NB4 (cell line): ENCODE measurements at regions not wholly inside any gene's neighbourhood (a gene's known extent, or its start where the extent isn't known, plus 50 kb on each side); places are given as distances from the start of the nearest gene placed in this dataset.
A peak's percentile ranks its signal among the peaks of the same experiment; 100 is the strongest.

Source experiments
- DNase-seq: peaks from one replicate; pipeline ENCODE4 v3.0.0; 2010; ENCODE audit warnings: low read depth
- H3K4me3 ChIP-seq: one replicate; pipeline ENCODE4 v1.5.1; 2011; ENCODE audit warnings: mild to moderate bottlenecking, low read depth, low read length, moderate library complexity
- MYC ChIP-seq: IDR thresholded peaks from 2 replicates; pipeline ENCODE4 v1.6.1; 2011; ENCODE audit warnings: low read depth, low read length
- POLR2A ChIP-seq: IDR thresholded peaks from 2 replicates; pipeline ENCODE4 v1.6.1; 2011; ENCODE audit warnings: mild to moderate bottlenecking; ENCODE audit not compliant: insufficient read length; ENCODE audit errors: extremely low read depth
- TF ChIP-seq, protein P1 (sequence below): IDR thresholded peaks from 2 replicates; pipeline ENCODE4 v1.6.1; 2011; ENCODE audit warnings: low read depth, low read length
- TF ChIP-seq, protein P2 (sequence below): IDR thresholded peaks from one replicate; pipeline ENCODE4 v1.5.1; 2012; ENCODE audit warnings: low read depth, low read length

DNA sequence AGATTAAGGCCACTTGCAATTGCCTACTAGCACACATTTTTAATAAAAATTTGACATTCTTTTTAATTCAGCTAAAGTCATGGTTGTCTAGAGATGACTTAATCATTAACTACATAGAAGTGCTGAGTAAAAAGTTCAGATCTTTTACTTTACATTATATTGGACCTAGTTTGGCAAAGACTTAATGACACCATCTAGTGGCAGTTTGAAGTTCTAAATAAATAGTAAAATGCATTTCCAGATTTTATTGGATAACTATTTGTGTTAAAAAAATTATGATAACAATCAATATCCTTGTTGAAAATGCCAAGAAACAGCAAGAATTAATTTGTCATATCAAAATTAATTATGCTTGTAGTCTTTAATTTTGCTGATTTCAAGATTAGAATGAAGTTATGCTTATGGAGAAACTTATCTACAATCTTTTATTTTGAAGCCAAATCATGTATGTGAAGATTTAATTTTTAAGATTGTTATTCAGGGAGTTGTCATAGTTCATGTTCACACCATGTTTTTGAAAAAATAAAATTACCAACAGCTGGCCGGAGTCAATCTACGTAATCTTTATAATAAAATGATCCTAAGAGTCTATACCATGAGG is 69.6 kb upstream of the PJA2 start:
- TF ChIP-seq, protein P1, sequence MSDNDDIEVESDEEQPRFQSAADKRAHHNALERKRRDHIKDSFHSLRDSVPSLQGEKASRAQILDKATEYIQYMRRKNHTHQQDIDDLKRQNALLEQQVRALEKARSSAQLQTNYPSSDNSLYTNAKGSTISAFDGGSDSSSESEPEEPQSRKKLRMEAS, result no peak
- TF ChIP-seq, protein P2, sequence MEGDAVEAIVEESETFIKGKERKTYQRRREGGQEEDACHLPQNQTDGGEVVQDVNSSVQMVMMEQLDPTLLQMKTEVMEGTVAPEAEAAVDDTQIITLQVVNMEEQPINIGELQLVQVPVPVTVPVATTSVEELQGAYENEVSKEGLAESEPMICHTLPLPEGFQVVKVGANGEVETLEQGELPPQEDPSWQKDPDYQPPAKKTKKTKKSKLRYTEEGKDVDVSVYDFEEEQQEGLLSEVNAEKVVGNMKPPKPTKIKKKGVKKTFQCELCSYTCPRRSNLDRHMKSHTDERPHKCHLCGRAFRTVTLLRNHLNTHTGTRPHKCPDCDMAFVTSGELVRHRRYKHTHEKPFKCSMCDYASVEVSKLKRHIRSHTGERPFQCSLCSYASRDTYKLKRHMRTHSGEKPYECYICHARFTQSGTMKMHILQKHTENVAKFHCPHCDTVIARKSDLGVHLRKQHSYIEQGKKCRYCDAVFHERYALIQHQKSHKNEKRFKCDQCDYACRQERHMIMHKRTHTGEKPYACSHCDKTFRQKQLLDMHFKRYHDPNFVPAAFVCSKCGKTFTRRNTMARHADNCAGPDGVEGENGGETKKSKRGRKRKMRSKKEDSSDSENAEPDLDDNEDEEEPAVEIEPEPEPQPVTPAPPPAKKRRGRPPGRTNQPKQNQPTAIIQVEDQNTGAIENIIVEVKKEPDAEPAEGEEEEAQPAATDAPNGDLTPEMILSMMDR, result no peak
- TF ChIP-seq POLR2A, result no peak
- no peak for TF ChIP-seq MYC
- DNase-seq, result peak; percentile 20
- no peak overlapping the region for H3K4me3 ChIP-seq

GRCh38 chr5:109478830-109479229 is 69.1 kb upstream of the PJA2 start:
- no peak for DNase-seq
- H3K4me3 ChIP-seq, result no peak overlapping the region
- TF ChIP-seq, protein P1, result no peak
- TF ChIP-seq, protein P2, result no peak
- TF ChIP-seq MYC (no peak), POLR2A (no peak)

- no peak overlapping the region for H3K4me3 ChIP-seq
- TF ChIP-seq, protein P2, result no peak
- TF ChIP-seq MYC (no peak), POLR2A (no peak)
- TF ChIP-seq, protein P1, result no peak
- no peak for DNase-seq
Measured at GRCh38 chr5:109476292-109476691, 66.5 kb upstream of the PJA2 start.

DNA sequence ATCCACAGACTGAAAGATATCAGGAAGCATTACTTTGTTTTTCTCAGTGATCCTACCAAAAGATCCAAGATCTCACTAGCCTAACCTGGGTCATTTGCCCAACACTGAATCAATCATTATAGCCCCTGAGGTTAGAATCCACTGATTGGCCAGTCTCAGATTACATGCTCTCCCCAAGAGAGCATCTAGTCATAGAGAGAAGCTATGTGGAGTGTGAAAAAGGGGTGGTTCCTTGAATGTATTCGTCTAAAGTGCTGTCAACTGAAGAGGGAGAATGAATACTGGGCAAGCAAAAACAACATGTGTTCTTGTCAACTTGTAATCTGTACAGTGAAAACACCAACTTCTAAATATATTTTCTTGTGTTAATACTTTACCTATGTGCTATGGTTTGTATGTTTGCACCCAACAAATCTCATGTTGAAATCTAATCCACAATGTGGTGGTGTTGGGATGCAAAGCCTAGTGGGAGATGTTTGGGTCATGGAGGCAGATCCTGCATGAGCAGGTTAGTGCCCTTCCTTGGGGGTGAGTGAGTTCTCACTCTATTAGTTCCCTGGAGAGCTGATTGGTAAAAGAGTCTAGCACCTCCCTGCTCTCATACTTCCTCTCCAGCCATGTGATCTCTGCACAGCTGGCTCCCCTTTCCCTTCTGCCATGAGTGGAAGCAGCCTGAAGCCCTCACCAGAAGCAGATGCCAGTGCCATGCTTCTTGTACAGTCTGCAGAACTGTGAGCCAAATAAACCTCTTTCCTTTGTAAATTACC is 60.3 kb upstream of the PJA2 start:
- DNase-seq, result peak; percentile 8
- H3K4me3 ChIP-seq, result no peak overlapping the region
- TF ChIP-seq MYC (no peak), POLR2A (no peak)
- TF ChIP-seq, protein P1, result no peak
- TF ChIP-seq, protein P2, result no peak

GRCh38 chr5:109468737-109469420 is 59.1 kb upstream of the PJA2 start:
- TF ChIP-seq, protein P1, result peak; percentile 72
- TF ChIP-seq MYC (peak; percentile 72), POLR2A (no peak)
- TF ChIP-seq, protein P2, result peak; percentile 70
- DNase-seq, result peak; percentile 87

More at GRCh38 chr5:109468737-109469420, 59.1 kb upstream of the PJA2 start:
- no peak overlapping the region for H3K4me3 ChIP-seq
